ENCODE measurements at regions not wholly inside any gene's neighbourhood (a gene's known extent, or its start where the extent isn't known, plus 50 kb on each side); places are given as distances from the start of the nearest gene placed in this dataset.

DNA sequence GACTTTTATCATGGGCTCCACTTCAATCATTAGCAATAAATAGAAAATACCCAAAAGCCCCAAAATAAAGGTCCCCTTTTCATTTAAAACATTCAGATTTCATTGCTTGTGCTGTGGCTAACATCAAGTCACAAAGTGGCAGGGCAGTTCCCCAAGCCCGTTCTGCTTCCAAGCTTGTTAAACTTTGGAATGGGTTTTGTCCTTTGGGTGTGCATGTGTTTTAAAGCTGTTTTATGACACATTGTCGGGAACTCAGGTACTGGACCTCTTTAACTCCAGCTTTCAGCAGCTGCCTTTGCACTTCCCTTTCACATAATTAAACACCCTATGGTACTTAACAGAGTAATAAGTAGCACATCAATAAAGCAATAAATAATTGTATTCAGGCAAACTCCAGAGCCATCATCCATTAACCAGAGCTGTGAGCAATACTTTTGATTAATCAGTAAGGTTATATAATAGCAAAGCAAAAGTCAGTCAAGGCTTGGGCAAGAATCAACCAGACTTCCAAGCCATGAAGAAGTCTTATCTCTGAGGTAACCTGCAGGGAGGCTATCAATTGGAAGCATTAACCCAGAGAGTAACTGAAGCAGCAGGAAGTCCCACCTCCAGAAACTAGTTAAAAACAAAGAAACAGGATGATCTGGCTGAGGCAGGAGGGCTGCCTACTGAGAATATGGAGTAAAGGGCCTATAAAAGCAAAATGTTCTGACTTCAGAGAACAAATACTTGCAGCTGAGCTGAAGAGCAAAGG, 56.1 kb upstream of the ARID5B start:
- TF ChIP-seq, protein P1, sequence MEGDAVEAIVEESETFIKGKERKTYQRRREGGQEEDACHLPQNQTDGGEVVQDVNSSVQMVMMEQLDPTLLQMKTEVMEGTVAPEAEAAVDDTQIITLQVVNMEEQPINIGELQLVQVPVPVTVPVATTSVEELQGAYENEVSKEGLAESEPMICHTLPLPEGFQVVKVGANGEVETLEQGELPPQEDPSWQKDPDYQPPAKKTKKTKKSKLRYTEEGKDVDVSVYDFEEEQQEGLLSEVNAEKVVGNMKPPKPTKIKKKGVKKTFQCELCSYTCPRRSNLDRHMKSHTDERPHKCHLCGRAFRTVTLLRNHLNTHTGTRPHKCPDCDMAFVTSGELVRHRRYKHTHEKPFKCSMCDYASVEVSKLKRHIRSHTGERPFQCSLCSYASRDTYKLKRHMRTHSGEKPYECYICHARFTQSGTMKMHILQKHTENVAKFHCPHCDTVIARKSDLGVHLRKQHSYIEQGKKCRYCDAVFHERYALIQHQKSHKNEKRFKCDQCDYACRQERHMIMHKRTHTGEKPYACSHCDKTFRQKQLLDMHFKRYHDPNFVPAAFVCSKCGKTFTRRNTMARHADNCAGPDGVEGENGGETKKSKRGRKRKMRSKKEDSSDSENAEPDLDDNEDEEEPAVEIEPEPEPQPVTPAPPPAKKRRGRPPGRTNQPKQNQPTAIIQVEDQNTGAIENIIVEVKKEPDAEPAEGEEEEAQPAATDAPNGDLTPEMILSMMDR (IDR thresholded peaks at IDR 0.05 in 4 of 5, conservative IDR thresholded peaks at IDR 0.05 in 1 of 5): no peak
- no peak for TF ChIP-seq POLR2A (IDR thresholded peaks at IDR 0.05)

Data from gastrocnemius medialis (tissue), 4 donors.